Ishikawa (cell line): ENCODE measurements at regions not wholly inside any gene's neighbourhood (a gene's known extent, or its start where the extent isn't known, plus 50 kb on each side); places are given as distances from the start of the nearest gene placed in this dataset.

Experiments
- CEBPB ChIP-seq: IDR thresholded peaks from 2 replicates; pipeline ENCODE4 v1.6.1; 2012
- CREB1 ChIP-seq: IDR thresholded peaks from 2 replicates; pipeline ENCODE4 v1.6.1; 2012; ENCODE audit warnings: low read depth
- EGR1 ChIP-seq: IDR thresholded peaks from 2 replicates; pipeline ENCODE4 v1.6.1; 2012
- EP300 ChIP-seq: IDR thresholded peaks from 2 replicates; pipeline ENCODE4 v1.6.1; 2012; ENCODE audit warnings: borderline replicate concordance
- NFIC ChIP-seq: IDR thresholded peaks from 2 replicates; pipeline ENCODE4 v1.6.1; 2012
- RAD21 ChIP-seq: IDR thresholded peaks from 2 replicates; pipeline ENCODE4 v1.6.1; 2012; ENCODE audit warnings: low read depth
- TEAD4 ChIP-seq: IDR thresholded peaks from 2 replicates; pipeline ENCODE4 v1.6.1; 2012
- YY1 ChIP-seq: IDR thresholded peaks from 2 replicates; pipeline ENCODE4 v1.6.1; 2012; ENCODE audit warnings: low read depth
- ZBTB7A ChIP-seq: IDR thresholded peaks from 2 replicates; pipeline ENCODE4 v1.6.1; 2012; ENCODE audit warnings: low read depth

DNA sequence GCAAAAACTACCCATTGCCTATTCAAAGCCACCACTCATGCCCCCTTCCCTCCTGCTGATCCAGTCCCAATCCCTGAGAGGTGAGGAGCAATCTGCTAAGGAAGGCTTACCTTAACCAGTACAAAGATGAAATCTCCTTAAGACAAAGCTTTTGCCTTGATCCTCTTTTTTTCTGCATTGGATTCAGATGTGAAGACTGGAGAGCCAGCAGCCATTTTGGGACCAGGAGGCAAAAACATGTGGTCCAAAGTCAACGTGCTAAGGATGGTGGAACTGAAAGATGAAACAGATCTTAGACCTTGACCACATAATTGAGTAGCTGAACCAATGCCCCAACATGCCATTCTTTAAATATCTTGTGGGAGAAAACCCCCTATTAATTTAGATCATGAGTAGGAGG lies 171.4 kb downstream of the IRX5 start:
- TF ChIP-seq EGR1 (no peak), EP300 (no peak), RAD21 (no peak), ZBTB7A (no peak), CREB1 (no peak), NFIC (no peak), YY1 (no peak), CEBPB (no peak), TEAD4 (no peak)
